Endothelial cell of umbilical vein (primary cell): ENCODE measurements at regions not wholly inside any gene's neighbourhood (a gene's known extent, or its start where the extent isn't known, plus 50 kb on each side); places are given as distances from the start of the nearest gene placed in this dataset.

Experiments
- BruUV-seq: library from RNA; stranded (reverse); fragments of 400-500 nt; replicated peaks from 2 replicates; lab custom pipeline; 2021; lab: Mats Ljungman, UMichigan
- CTCF ChIA-PET: fragments of 300-600, 350-600 bp; sonication (Branson Sonifier 250); formaldehyde crosslinking; loops from one replicate; lab custom pipeline; 2021; ENCODE audit warnings: antibody characterized with exemption, inconsistent platforms; lab: Charles Lee
- POLR2A ChIA-PET: fragments of 300-600, 350-600 bp; sonication (Branson Sonifier 250); formaldehyde crosslinking; loops from one replicate; lab custom pipeline; 2021; ENCODE audit warnings: antibody characterized with exemption, inconsistent platforms; lab: Charles Lee
- DNase-seq: peaks from one replicate; pipeline ENCODE4 v3.0.0-alpha.2; 2011; ENCODE audit warnings: low read depth, low spot score
- FAIRE-seq: peaks from 2 replicates; lab custom pipeline; 2011; peaks lifted over from hg19 to GRCh38; lab: Jason Lieb, UNC
- H2AFZ ChIP-seq: 2 replicates; pipeline ENCODE4 v1.6.0; 2012; ENCODE audit warnings: low read depth, low read length, control low read depth, inconsistent platforms
- H3K27ac ChIP-seq: 2 replicates; pipeline ENCODE4 v1.5.1; 2011; ENCODE audit warnings: low read depth, mild to moderate bottlenecking, control low read depth, low read length, moderate library complexity; ENCODE audit not compliant: insufficient read depth
- H3K27me3 ChIP-seq, 2 experiments: 2 replicates each; pipeline versions ENCODE4 v1.6.0 to v1.6.1; 2011; ENCODE audit warnings: low read length in 2 of 2, mixed read lengths in 1 of 2; ENCODE audit not compliant: control insufficient read depth in 2 of 2, insufficient read depth in 2 of 2
- H3K36me3 ChIP-seq, 2 experiments: 2 replicates in 1 of 2; 3 replicates in 1 of 2; pipeline ENCODE4 v1.5.1; 2011; ENCODE audit warnings: low read length in 2 of 2, mild to moderate bottlenecking in 1 of 2, moderate library complexity in 1 of 2; ENCODE audit not compliant: control insufficient read depth in 2 of 2, insufficient read depth in 2 of 2; ENCODE audit errors: extremely low read depth in 1 of 2
- H3K4me1 ChIP-seq: 3 replicates; pipeline ENCODE4 v1.5.1; 2011; ENCODE audit warnings: mild to moderate bottlenecking, low read length; ENCODE audit not compliant: control insufficient read depth, insufficient read depth; ENCODE audit errors: extremely low read depth
- H3K4me2 ChIP-seq: 2 replicates; pipeline ENCODE4 v1.6.1; 2011; ENCODE audit warnings: low read length, control low read depth, mixed read lengths; ENCODE audit not compliant: insufficient read depth
- H3K4me3 ChIP-seq, 3 experiments: fragments of 200-600 bp in 1 of 3; sonication (generic), shearing (Covaris generic) in 1 of 3; replicated peaks in 1 of 3; 2 replicates each; pipeline ENCODE4 v1.5.1; 2011 to 2016; ENCODE audit warnings: control low read depth in 3 of 3, low read length in 3 of 3, mild to moderate bottlenecking in 2 of 3, inconsistent platforms in 1 of 3, low read depth in 1 of 3, moderate library complexity in 1 of 3; ENCODE audit not compliant: insufficient read depth in 1 of 3
- H3K79me2 ChIP-seq: 2 replicates; pipeline ENCODE4 v1.6.0; 2012; ENCODE audit warnings: low read length, inconsistent platforms; ENCODE audit not compliant: control insufficient read depth, insufficient read depth
- H3K9ac ChIP-seq: replicated peaks from 2 replicates; pipeline ENCODE3; 2011; ENCODE audit warnings: low read length, control low read depth; ENCODE audit not compliant: insufficient read depth; ENCODE audit errors: extremely low read depth
- H3K9me1 ChIP-seq: replicated peaks from 3 replicates; pipeline ENCODE4 v1.6.0; 2011; ENCODE audit warnings: mild to moderate bottlenecking, low read length; ENCODE audit not compliant: control insufficient read depth, insufficient read depth; ENCODE audit errors: extremely low read depth
- H3K9me3 ChIP-seq: replicated peaks from 2 replicates; pipeline ENCODE4 v1.5.1; 2012; ENCODE audit warnings: low read length, inconsistent platforms; ENCODE audit not compliant: control insufficient read depth, insufficient read depth
- H4K20me1 ChIP-seq: replicated peaks from 2 replicates; pipeline ENCODE3; 2011; ENCODE audit warnings: mild to moderate bottlenecking, low read length; ENCODE audit not compliant: control insufficient read depth, insufficient read depth; ENCODE audit errors: extremely low read depth
- EZH2 ChIP-seq: IDR thresholded peaks from 2 replicates; pipeline ENCODE4 v1.6.1; 2012; ENCODE audit warnings: borderline replicate concordance, low read depth, mild to moderate bottlenecking, moderate library complexity, low read length, inconsistent platforms; ENCODE audit not compliant: severe bottlenecking
- FOS ChIP-seq: IDR thresholded peaks from 2 replicates; pipeline ENCODE4 v1.6.1; 2011; ENCODE audit warnings: mild to moderate bottlenecking, low read length, moderate library complexity, borderline replicate concordance; ENCODE audit not compliant: insufficient read depth
- GATA2 ChIP-seq: IDR thresholded peaks from 2 replicates; pipeline ENCODE4 v1.7.0; 2011; ENCODE audit warnings: low read depth, mild to moderate bottlenecking, moderate library complexity, mixed read lengths, low read length; ENCODE audit not compliant: insufficient read length, insufficient read depth
- JUN ChIP-seq: IDR thresholded peaks from 2 replicates; pipeline ENCODE4 v1.6.1; 2011; ENCODE audit warnings: borderline replicate concordance, low read depth; ENCODE audit not compliant: insufficient read length, insufficient read depth
- MYC ChIP-seq: IDR thresholded peaks from one replicate; pipeline ENCODE4 v1.6.1; 2011; ENCODE audit warnings: mild to moderate bottlenecking, low read depth, low read length
- POLR2A ChIP-seq: IDR thresholded peaks from 2 replicates; pipeline ENCODE4 v1.6.1; 2012; ENCODE audit warnings: low read depth, mild to moderate bottlenecking, control low read depth, low read length
- POLR2AphosphoS5 ChIP-seq: IDR thresholded peaks from 2 replicates; pipeline ENCODE4 v1.6.1; 2012; ENCODE audit warnings: low read depth, mild to moderate bottlenecking, control low read depth, low read length, moderate library complexity; ENCODE audit not compliant: insufficient read depth
- dilution Hi-C: fragments of 300-500 bp; cut with MboI; formaldehyde crosslinking; loops from one replicate; pipeline ENCODE4 v1.15.0; 2019; ENCODE audit warnings: low sequenced_read_pairs; ENCODE audit not compliant: extremely low pct_ligation_motif_present
- intact Hi-C: fragments of 100-400 bp; cut with micrococcal nuclease; formaldehyde crosslinking; loops from one replicate; pipeline ENCODE4 v1.10.0; 2022
- TF ChIP-seq, protein P1 (sequence below): IDR thresholded peaks from 2 replicates; pipeline ENCODE4 v1.6.1; 2011; ENCODE audit not compliant: insufficient read depth, insufficient read length
- TF ChIP-seq, protein P2 (sequence below), 2 donors: IDR thresholded peaks; 1 replicate in 1 of 2; 2 replicates in 1 of 2; pipeline ENCODE4 v1.5.1; 2011; ENCODE audit warnings: low read length in 2 of 2, mild to moderate bottlenecking in 2 of 2, moderate library complexity in 2 of 2, control low read depth in 1 of 2, inconsistent platforms in 1 of 2, low read depth in 1 of 2; ENCODE audit not compliant: insufficient read depth in 1 of 2; ENCODE audit errors: extremely low read depth in 1 of 2

DNA sequence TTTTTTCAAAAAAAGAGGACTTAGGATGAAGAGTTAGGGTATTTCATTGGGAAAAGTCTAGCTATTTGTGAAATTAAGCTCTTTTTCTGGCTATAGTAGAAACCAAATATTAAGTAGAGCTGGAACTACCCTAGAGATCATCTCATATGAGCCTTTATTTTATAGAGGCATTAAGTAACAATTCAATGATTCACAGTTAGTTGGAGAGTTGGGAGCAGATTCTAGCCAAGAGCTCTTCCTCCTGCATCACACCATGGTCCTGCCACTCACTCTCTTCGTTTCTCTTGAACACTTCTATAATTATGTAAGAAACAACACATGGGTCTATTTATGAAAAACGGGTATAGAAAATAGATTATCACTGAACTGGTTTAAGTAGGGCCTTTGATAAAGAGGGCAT lies 76.1 kb upstream of the ANK3 start:
- no peaks in the 10 kb centered on the region for H4K20me1 ChIP-seq
- H3K4me3 ChIP-seq = no peak overlapping the region
- intact Hi-C loops = no loop called here
- no peak overlapping the region for H2AFZ ChIP-seq
- H3K4me2 ChIP-seq = no peak overlapping the region
- BruUV-seq = no TSS peak
- CTCF ChIA-PET = interaction anchor here (0.6 to 1.1 kb wide), 2 partner anchors 24 to 130 kb away, joined by 3 to 4 read pairs; no protein-coding TSS in a partner anchor
- POLR2A ChIA-PET = interaction anchor here (0.7 kb wide), 1 partner anchor 103 kb away, joined by 5 read pairs; no protein-coding TSS in a partner anchor
- H3K9me1 ChIP-seq = no peaks in the 10 kb centered on the region
- DNase-seq = no peak
- H3K4me1 ChIP-seq = no peaks in the 10 kb centered on the region
- H3K9me3 ChIP-seq = no peaks in the 10 kb centered on the region
- no peak for TF ChIP-seq POLR2A
- TF ChIP-seq JUN = no peak
- no peak for TF ChIP-seq GATA2
- TF ChIP-seq, protein P1, sequence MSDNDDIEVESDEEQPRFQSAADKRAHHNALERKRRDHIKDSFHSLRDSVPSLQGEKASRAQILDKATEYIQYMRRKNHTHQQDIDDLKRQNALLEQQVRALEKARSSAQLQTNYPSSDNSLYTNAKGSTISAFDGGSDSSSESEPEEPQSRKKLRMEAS = no peak
- no peaks in the 10 kb centered on the region for H3K27me3 ChIP-seq
- H3K9ac ChIP-seq = no peak overlapping the region
- H3K79me2 ChIP-seq = no peaks in the 10 kb centered on the region
- FAIRE-seq = no peak
- H3K27ac ChIP-seq = no peak overlapping the region
- no peaks in the 10 kb centered on the region for H3K36me3 ChIP-seq
- dilution Hi-C loops = no loop called here

DNA sequence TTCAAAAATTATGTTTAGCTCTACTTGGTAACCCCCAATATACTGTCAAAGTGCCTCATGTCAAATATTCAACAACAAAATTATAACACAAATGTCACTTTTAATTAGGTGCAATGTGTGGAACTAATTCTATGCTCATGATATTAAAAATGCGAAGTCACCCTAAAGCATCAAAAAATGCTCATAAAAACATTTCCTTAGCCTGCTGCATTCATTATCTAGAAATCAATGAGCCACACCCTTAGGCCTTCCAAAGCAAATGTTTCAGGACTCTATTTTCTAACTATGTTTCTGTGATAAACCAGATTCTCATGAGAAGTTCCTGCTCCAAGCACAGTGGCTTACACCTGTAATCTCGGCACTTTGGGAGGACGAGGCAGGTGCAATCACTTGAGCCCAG lies 75.0 kb upstream of the ANK3 start:
- Histone ChIP-seq H4K20me1 (no peaks in the 10 kb centered on the region), H3K4me2 (no peak overlapping the region), H3K79me2 (no peaks in the 10 kb centered on the region), H3K9ac (no peak overlapping the region), H3K9me3 (no peaks in the 10 kb centered on the region), H3K9me1 (no peaks in the 10 kb centered on the region), H3K27ac (no peak overlapping the region), H3K4me1 (no peaks in the 10 kb centered on the region), H3K36me3 (no peaks in the 10 kb centered on the region), H3K27me3 (no peaks in the 10 kb centered on the region), H2AFZ (no peak overlapping the region), H3K4me3 (no peak overlapping the region)
- no peak for DNase-seq
- CTCF ChIA-PET = interaction anchor here (0.6 to 1.4 kb wide), 2 partner anchors 24 to 255 kb away, joined by 3 to 6 read pairs; no protein-coding TSS in a partner anchor
- TF ChIP-seq, protein P2, sequence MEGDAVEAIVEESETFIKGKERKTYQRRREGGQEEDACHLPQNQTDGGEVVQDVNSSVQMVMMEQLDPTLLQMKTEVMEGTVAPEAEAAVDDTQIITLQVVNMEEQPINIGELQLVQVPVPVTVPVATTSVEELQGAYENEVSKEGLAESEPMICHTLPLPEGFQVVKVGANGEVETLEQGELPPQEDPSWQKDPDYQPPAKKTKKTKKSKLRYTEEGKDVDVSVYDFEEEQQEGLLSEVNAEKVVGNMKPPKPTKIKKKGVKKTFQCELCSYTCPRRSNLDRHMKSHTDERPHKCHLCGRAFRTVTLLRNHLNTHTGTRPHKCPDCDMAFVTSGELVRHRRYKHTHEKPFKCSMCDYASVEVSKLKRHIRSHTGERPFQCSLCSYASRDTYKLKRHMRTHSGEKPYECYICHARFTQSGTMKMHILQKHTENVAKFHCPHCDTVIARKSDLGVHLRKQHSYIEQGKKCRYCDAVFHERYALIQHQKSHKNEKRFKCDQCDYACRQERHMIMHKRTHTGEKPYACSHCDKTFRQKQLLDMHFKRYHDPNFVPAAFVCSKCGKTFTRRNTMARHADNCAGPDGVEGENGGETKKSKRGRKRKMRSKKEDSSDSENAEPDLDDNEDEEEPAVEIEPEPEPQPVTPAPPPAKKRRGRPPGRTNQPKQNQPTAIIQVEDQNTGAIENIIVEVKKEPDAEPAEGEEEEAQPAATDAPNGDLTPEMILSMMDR (IDR thresholded peaks at IDR 0.05; ENCODE audit: extremely low read depth in 1 of 2, insufficient read depth in 1 of 2, low read depth in 1 of 2, low read length in 2 of 2) = no peak
- TF ChIP-seq JUN = no peak
- TF ChIP-seq MYC = no peak
- no peak for TF ChIP-seq POLR2AphosphoS5
- no peak for TF ChIP-seq FOS
- no peak for TF ChIP-seq EZH2
- no peak for TF ChIP-seq POLR2A
- no peak for TF ChIP-seq GATA2
- dilution Hi-C loops = no loop called here
- no TSS peak for BruUV-seq
- POLR2A ChIA-PET = no interaction called here
- FAIRE-seq = no peak
- intact Hi-C loops = loop anchor here (5.0 kb wide), 1 partner anchor 458 kb away; no protein-coding TSS in a partner anchor
